ENCODE measurements at regions not wholly inside any gene's neighbourhood (a gene's known extent, or its start where the extent isn't known, plus 50 kb on each side); places are given as distances from the start of the nearest gene placed in this dataset.

DNA sequence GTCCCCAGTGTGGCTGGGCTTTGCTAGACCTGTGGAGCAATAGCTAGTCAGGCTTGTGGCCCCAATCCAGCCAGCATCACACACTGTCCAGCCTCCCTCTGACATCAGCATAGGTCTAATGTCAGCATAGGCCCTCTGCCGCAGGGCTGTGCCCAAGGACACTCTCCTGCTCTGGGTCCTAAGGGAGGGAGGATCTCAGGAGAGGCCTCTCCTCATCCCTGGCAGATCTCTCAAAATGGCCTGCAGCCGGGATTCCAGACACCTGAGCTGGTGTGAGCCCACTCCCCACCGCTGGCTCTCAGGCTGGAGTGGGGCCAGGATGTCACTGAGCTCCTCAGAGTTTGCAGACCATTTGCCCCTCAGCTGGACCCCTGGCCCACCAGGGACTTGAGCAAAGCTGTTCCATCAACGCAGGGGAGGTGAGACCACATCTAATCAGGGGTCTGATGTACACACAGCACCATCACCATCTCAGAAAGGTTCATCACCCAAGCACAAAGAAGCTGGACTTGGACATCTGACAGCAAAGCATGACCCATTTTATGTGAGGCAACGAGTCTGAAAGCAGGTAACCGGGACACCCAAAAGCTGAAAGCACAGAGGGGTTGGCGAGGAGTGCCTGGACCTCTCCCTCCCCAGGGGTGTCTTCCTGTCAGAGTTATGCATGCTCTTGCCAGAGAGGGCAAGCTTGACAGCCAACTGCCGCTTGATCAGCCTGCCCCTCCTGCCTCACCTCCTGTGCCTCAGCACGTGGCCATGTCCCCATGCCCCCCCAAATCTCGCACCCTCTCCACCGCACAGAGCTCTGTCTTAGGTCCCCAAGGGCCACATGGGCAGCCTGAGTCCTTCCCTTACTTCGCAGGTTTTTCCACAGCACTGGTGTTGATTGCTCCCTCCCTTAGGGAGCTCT lies 69.7 kb upstream of the SEPTIN5 start:
- Histone ChIP-seq H3K4me3 (no peak overlapping the region), H3K27ac (no peak overlapping the region), H3K4me1 (no peaks in the 10 kb centered on the region), H3K9me3 (peaks cover 23% of the 10 kb centered on the region), H3K27me3 (ENCODE audit: low read depth) (peaks cover 16% of the 10 kb centered on the region), H3K36me3 (no peaks in the 10 kb centered on the region)
- ATAC-seq = no peak
- intact Hi-C loops (cut with DNase I) = no loop called here
- TF ChIP-seq, protein P1, sequence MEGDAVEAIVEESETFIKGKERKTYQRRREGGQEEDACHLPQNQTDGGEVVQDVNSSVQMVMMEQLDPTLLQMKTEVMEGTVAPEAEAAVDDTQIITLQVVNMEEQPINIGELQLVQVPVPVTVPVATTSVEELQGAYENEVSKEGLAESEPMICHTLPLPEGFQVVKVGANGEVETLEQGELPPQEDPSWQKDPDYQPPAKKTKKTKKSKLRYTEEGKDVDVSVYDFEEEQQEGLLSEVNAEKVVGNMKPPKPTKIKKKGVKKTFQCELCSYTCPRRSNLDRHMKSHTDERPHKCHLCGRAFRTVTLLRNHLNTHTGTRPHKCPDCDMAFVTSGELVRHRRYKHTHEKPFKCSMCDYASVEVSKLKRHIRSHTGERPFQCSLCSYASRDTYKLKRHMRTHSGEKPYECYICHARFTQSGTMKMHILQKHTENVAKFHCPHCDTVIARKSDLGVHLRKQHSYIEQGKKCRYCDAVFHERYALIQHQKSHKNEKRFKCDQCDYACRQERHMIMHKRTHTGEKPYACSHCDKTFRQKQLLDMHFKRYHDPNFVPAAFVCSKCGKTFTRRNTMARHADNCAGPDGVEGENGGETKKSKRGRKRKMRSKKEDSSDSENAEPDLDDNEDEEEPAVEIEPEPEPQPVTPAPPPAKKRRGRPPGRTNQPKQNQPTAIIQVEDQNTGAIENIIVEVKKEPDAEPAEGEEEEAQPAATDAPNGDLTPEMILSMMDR (IDR thresholded peaks at IDR 0.05) = no peak
- DNase-seq = no peak

GRCh38 chr22:19645391-19645790 lies 68.9 kb upstream of the SEPTIN5 start:
- Histone ChIP-seq H3K9me3 (peaks cover 23% of the 10 kb centered on the region), H3K36me3 (no peaks in the 10 kb centered on the region), H3K27ac (no peak overlapping the region), H3K4me3 (no peak overlapping the region), H3K4me1 (no peaks in the 10 kb centered on the region), H3K27me3 (ENCODE audit: low read depth) (peaks cover 16% of the 10 kb centered on the region)
- TF ChIP-seq, protein P1 (IDR thresholded peaks at IDR 0.05) = no peak
- ATAC-seq (no peak), DNase-seq (no peak)
- intact Hi-C loops (cut with DNase I) = no loop called here

DNA sequence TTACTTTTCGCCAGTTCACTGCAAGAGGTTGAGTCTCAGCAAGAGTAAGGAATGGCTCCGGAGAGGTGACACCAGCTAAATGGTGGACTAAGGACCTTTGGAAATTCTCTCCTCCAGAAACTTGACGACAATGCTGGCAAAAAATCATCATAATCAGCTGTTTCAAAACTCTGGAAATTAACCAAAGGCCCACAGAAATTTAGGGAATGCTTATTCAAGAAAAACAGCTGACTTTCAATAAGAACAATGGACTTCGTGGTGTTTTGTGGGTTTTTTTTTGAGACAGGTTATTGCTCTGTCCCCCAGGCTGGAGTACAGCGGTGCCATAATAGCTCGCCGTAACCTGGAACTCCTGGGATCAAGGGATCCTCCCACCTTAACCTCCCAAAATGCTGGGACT lies 68.4 kb upstream of the SEPTIN5 start:
- intact Hi-C loops (cut with DNase I) = no loop called here
- H3K27ac ChIP-seq = no peak overlapping the region
- no peak overlapping the region for H3K4me3 ChIP-seq
- DNase-seq (no peak), ATAC-seq (no peak)
- H3K36me3 ChIP-seq = no peaks in the 10 kb centered on the region
- peaks cover 11% of the 10 kb centered on the region for H3K27me3 ChIP-seq (ENCODE audit: low read depth)
- TF ChIP-seq, protein P1 (IDR thresholded peaks at IDR 0.05) = no peak
- peaks cover 23% of the 10 kb centered on the region for H3K9me3 ChIP-seq
- no peaks in the 10 kb centered on the region for H3K4me1 ChIP-seq

GRCh38 chr22:19646383-19646782 lies 67.9 kb upstream of the SEPTIN5 start:
- intact Hi-C loops (cut with DNase I) = no loop called here
- no peak overlapping the region for H3K27ac ChIP-seq
- ATAC-seq (no peak), DNase-seq (no peak)
- peaks cover 23% of the 10 kb centered on the region for H3K9me3 ChIP-seq
- no peaks in the 10 kb centered on the region for H3K36me3 ChIP-seq
- TF ChIP-seq, protein P1 (IDR thresholded peaks at IDR 0.05) = no peak
- H3K4me1 ChIP-seq = no peaks in the 10 kb centered on the region
- H3K4me3 ChIP-seq = no peak overlapping the region
- peaks cover 8% of the 10 kb centered on the region for H3K27me3 ChIP-seq (ENCODE audit: low read depth)

DNA sequence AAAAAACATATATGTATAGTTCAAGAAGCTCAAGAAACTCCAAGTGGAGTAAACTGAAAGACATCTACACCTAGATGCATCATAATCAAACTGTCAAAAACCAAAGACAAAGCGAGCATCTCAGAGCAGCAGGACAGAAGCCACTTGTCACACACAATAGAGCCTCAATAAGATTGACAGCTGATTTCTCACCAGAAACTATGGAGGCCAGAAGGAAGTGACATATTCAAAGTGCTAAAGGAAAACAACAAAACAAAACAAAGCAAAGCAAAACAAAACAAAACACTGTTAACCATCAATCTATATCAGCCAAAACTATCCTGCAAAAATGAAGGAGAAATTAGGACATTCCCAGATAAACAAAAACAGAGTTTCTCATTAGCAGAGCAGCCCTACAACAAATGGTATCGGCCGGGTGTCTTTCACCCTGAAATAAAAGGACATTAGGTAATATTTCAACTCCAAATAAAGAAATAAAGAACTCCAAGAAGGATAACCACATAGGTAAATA lies 65.8 kb upstream of the SEPTIN5 start:
- Histone ChIP-seq H3K4me1 (no peaks in the 10 kb centered on the region), H3K27me3 (ENCODE audit: low read depth) (peaks cover 5% of the 10 kb centered on the region), H3K27ac (no peak overlapping the region), H3K36me3 (no peaks in the 10 kb centered on the region), H3K9me3 (peaks cover 23% of the 10 kb centered on the region), H3K4me3 (no peak overlapping the region)
- ATAC-seq (no peak), DNase-seq (no peak)
- intact Hi-C loops (cut with DNase I) = no loop called here
- TF ChIP-seq, protein P1 (IDR thresholded peaks at IDR 0.05) = no peak

Measured in lower lobe of right lung (tissue), 2 donors.